ENCODE measurements at regions not wholly inside any gene's neighbourhood (a gene's known extent, or its start where the extent isn't known, plus 50 kb on each side); places are given as distances from the start of the nearest gene placed in this dataset.
"Not testable (repeated sequence)": the region's sequence is repeated elsewhere in the genome, so short reads cannot be mapped to it uniquely, and the experiment has no call there.

- no peaks in the 10 kb centered on the region for H3K27me3 Mint-ChIP-seq
- no peaks in the 10 kb centered on the region for H3K36me3 Mint-ChIP-seq (ENCODE audit: insufficient read depth)
- H3K4me3 Mint-ChIP-seq, result no peak overlapping the region
- no peaks in the 10 kb centered on the region for H3K4me1 Mint-ChIP-seq (ENCODE audit: low read depth in 2 of 2)
- H3K9me3 Mint-ChIP-seq, result peaks cover 11 to 16% of the 10 kb centered on the region in 2 donors
- DNase-seq, result no peak
- ATAC-seq (replicated peaks), result no peak
- no peak overlapping the region for H3K27ac Mint-ChIP-seq
These were observed 295.5 kb downstream of the SLC7A11 start for GRCh38 chr4:137946453-137947174.

GRCh38 chr4:137942815-137943214 lies 299.3 kb downstream of the SLC7A11 start:
- H3K27me3 Mint-ChIP-seq; H3K4me1 Mint-ChIP-seq (ENCODE audit: low read depth in 2 of 2); H3K9me3 Mint-ChIP-seq; ATAC-seq (replicated peaks); H3K27ac Mint-ChIP-seq; H3K4me3 Mint-ChIP-seq; DNase-seq; H3K36me3 Mint-ChIP-seq (ENCODE audit: insufficient read depth): not testable (repeated sequence)

GRCh38 chr4:137942015-137942515 lies 300.1 kb downstream of the SLC7A11 start:
- not testable (repeated sequence) for DNase-seq; H3K4me3 Mint-ChIP-seq; H3K27ac Mint-ChIP-seq; H3K27me3 Mint-ChIP-seq; H3K9me3 Mint-ChIP-seq; H3K36me3 Mint-ChIP-seq (ENCODE audit: insufficient read depth); ATAC-seq (replicated peaks); H3K4me1 Mint-ChIP-seq (ENCODE audit: low read depth in 2 of 2)

- H3K4me3 Mint-ChIP-seq, result no peak overlapping the region
- no peaks in the 10 kb centered on the region for H3K9me3 Mint-ChIP-seq
- H3K36me3 Mint-ChIP-seq (ENCODE audit: insufficient read depth), result no peaks in the 10 kb centered on the region
- no peak overlapping the region for H3K27ac Mint-ChIP-seq
- ATAC-seq (replicated peaks) (no peak), DNase-seq (no peak)
- no peaks in the 10 kb centered on the region for H3K27me3 Mint-ChIP-seq
- H3K4me1 Mint-ChIP-seq (ENCODE audit: low read depth in 2 of 2), result no peaks in the 10 kb centered on the region
These were observed 307.2 kb downstream of the SLC7A11 start for GRCh38 chr4:137934911-137935310.

- no peaks in the 10 kb centered on the region for H3K9me3 Mint-ChIP-seq
- H3K27ac Mint-ChIP-seq, result no peak overlapping the region
- ATAC-seq (replicated peaks), result no peak
These were observed 308.1 kb downstream of the SLC7A11 start for GRCh38 chr4:137934046-137934445.

GRCh38 chr4:137927972-137928371 lies 314.2 kb downstream of the SLC7A11 start:
- ATAC-seq (replicated peaks), result no peak
- Mint-ChIP-seq H3K36me3 (ENCODE audit: insufficient read depth) (no peaks in the 10 kb centered on the region), H3K27me3 (no peaks in the 10 kb centered on the region), H3K27ac (no peak overlapping the region), H3K4me1 (ENCODE audit: low read depth in 2 of 2) (no peaks in the 10 kb centered on the region), H3K9me3 (peaks cover 0 to 4% of the 10 kb centered on the region in 2 donors), H3K4me3 (no peak overlapping the region)
- DNase-seq, result no peak

More at GRCh38 chr4:137934046-137934445, 308.1 kb downstream of the SLC7A11 start:
- no peak for DNase-seq
- Mint-ChIP-seq H3K4me1 (ENCODE audit: low read depth in 2 of 2) (no peaks in the 10 kb centered on the region), H3K4me3 (no peak overlapping the region), H3K36me3 (ENCODE audit: insufficient read depth) (no peaks in the 10 kb centered on the region), H3K27me3 (no peaks in the 10 kb centered on the region)

- Mint-ChIP-seq H3K27me3 (no peaks in the 10 kb centered on the region), H3K4me1 (ENCODE audit: low read depth in 2 of 2) (no peaks in the 10 kb centered on the region), H3K36me3 (ENCODE audit: insufficient read depth) (no peaks in the 10 kb centered on the region)
These were observed 318.7 kb downstream of the SLC7A11 start for GRCh38 chr4:137923494-137923893.

GRCh38 chr4:137922721-137923120 lies 319.4 kb downstream of the SLC7A11 start:
- ATAC-seq (replicated peaks), result no peak
- Mint-ChIP-seq H3K27ac (no peak overlapping the region), H3K9me3 (peaks cover 0 to 4% of the 10 kb centered on the region in 2 donors), H3K4me1 (ENCODE audit: low read depth in 2 of 2) (no peaks in the 10 kb centered on the region), H3K27me3 (no peaks in the 10 kb centered on the region), H3K4me3 (no peak overlapping the region), H3K36me3 (ENCODE audit: insufficient read depth) (no peaks in the 10 kb centered on the region)
- no peak for DNase-seq

More at GRCh38 chr4:137923494-137923893, 318.7 kb downstream of the SLC7A11 start:
- ATAC-seq (replicated peaks) (no peak), DNase-seq (no peak)
- Mint-ChIP-seq H3K9me3 (peaks cover 0 to 4% of the 10 kb centered on the region in 2 donors), H3K27ac (no peak overlapping the region), H3K4me3 (no peak overlapping the region)

- ATAC-seq (replicated peaks) (no peak), DNase-seq (no peak)
- Mint-ChIP-seq H3K27ac (no peak overlapping the region), H3K27me3 (no peaks in the 10 kb centered on the region), H3K4me1 (ENCODE audit: low read depth in 2 of 2) (no peaks in the 10 kb centered on the region), H3K9me3 (peaks cover 7 to 15% of the 10 kb centered on the region in 2 donors), H3K36me3 (ENCODE audit: insufficient read depth) (no peaks in the 10 kb centered on the region), H3K4me3 (no peak overlapping the region)
These were observed 332.4 kb downstream of the SLC7A11 start for GRCh38 chr4:137909529-137910309.

- no peak for DNase-seq
- peaks cover 7 to 13% of the 10 kb centered on the region in 2 donors for H3K9me3 Mint-ChIP-seq
- H3K4me1 Mint-ChIP-seq (ENCODE audit: low read depth in 2 of 2), result no peaks in the 10 kb centered on the region
- no peak for ATAC-seq (replicated peaks)
- no peak overlapping the region for H3K4me3 Mint-ChIP-seq
- no peak overlapping the region for H3K27ac Mint-ChIP-seq
- H3K27me3 Mint-ChIP-seq, result no peaks in the 10 kb centered on the region
- H3K36me3 Mint-ChIP-seq (ENCODE audit: insufficient read depth), result no peaks in the 10 kb centered on the region
These were observed 336.2 kb downstream of the SLC7A11 start for GRCh38 chr4:137905930-137906329.

- no peak for ATAC-seq (replicated peaks)
- H3K4me3 Mint-ChIP-seq, result no peak overlapping the region
- peaks cover 0 to 13% of the 10 kb centered on the region in 2 donors for H3K9me3 Mint-ChIP-seq
- DNase-seq, result no peak
- H3K36me3 Mint-ChIP-seq (ENCODE audit: insufficient read depth), result no peaks in the 10 kb centered on the region
- H3K27me3 Mint-ChIP-seq, result no peaks in the 10 kb centered on the region
- no peaks in the 10 kb centered on the region for H3K4me1 Mint-ChIP-seq (ENCODE audit: low read depth in 2 of 2)
- H3K27ac Mint-ChIP-seq, result no peak overlapping the region
These were observed 341.0 kb downstream of the SLC7A11 start for GRCh38 chr4:137901114-137901513.

GRCh38 chr4:137896221-137896737 lies 345.9 kb downstream of the SLC7A11 start:
- H3K4me3 Mint-ChIP-seq, result no peak overlapping the region
- H3K27me3 Mint-ChIP-seq, result no peaks in the 10 kb centered on the region
- no peak overlapping the region for H3K27ac Mint-ChIP-seq
- H3K4me1 Mint-ChIP-seq (ENCODE audit: low read depth in 2 of 2), result no peaks in the 10 kb centered on the region
- DNase-seq (no peak), ATAC-seq (replicated peaks) (no peak)
- peaks cover 0 to 7% of the 10 kb centered on the region in 2 donors for H3K9me3 Mint-ChIP-seq
- H3K36me3 Mint-ChIP-seq (ENCODE audit: insufficient read depth), result no peaks in the 10 kb centered on the region

- H3K9me3 Mint-ChIP-seq; H3K4me3 Mint-ChIP-seq; H3K36me3 Mint-ChIP-seq (ENCODE audit: insufficient read depth); H3K27me3 Mint-ChIP-seq; H3K4me1 Mint-ChIP-seq (ENCODE audit: low read depth in 2 of 2); DNase-seq; ATAC-seq (replicated peaks); H3K27ac Mint-ChIP-seq: not testable (repeated sequence)
These were observed 346.6 kb downstream of the SLC7A11 start for GRCh38 chr4:137895515-137895914.
